ENCODE measurements at regions not wholly inside any gene's neighbourhood (a gene's known extent, or its start where the extent isn't known, plus 50 kb on each side); places are given as distances from the start of the nearest gene placed in this dataset.

- TF ChIP-seq, protein P1, sequence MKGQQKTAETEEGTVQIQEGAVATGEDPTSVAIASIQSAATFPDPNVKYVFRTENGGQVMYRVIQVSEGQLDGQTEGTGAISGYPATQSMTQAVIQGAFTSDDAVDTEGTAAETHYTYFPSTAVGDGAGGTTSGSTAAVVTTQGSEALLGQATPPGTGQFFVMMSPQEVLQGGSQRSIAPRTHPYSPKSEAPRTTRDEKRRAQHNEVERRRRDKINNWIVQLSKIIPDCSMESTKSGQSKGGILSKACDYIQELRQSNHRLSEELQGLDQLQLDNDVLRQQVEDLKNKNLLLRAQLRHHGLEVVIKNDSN (CRISPR knock-in tag; IDR thresholded peaks at IDR 0.05) = no peak
- TF ChIP-seq, protein P2, sequence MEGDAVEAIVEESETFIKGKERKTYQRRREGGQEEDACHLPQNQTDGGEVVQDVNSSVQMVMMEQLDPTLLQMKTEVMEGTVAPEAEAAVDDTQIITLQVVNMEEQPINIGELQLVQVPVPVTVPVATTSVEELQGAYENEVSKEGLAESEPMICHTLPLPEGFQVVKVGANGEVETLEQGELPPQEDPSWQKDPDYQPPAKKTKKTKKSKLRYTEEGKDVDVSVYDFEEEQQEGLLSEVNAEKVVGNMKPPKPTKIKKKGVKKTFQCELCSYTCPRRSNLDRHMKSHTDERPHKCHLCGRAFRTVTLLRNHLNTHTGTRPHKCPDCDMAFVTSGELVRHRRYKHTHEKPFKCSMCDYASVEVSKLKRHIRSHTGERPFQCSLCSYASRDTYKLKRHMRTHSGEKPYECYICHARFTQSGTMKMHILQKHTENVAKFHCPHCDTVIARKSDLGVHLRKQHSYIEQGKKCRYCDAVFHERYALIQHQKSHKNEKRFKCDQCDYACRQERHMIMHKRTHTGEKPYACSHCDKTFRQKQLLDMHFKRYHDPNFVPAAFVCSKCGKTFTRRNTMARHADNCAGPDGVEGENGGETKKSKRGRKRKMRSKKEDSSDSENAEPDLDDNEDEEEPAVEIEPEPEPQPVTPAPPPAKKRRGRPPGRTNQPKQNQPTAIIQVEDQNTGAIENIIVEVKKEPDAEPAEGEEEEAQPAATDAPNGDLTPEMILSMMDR (IDR thresholded peaks at IDR 0.05) = no peak
- TF ChIP-seq TEAD1 (CRISPR knock-in tag; IDR thresholded peaks at IDR 0.05) = no peak
- TF ChIP-seq IRF2 (CRISPR knock-in tag; IDR thresholded peaks at IDR 0.05; ENCODE audit: borderline replicate concordance, low read depth) = no peak
- TF ChIP-seq USF2 (CRISPR knock-in tag; IDR thresholded peaks at IDR 0.05) = no peak
- no peak for TF ChIP-seq ZNF396 (CRISPR knock-in tag; IDR thresholded peaks at IDR 0.05; ENCODE audit: borderline replicate concordance)
- no peak for TF ChIP-seq ETV6 (CRISPR knock-in tag; IDR thresholded peaks at IDR 0.05)
- TF ChIP-seq ATF3 (CRISPR knock-in tag; conservative IDR thresholded peaks at IDR 0.05) = no peak
- no peak for TF ChIP-seq NR3C1 (CRISPR knock-in tag; conservative IDR thresholded peaks at IDR 0.05; ENCODE audit: low read depth)
Measured at GRCh38 chr19:28494461-28494860, 718.5 kb downstream of the UQCRFS1 start.

Measured in WTC11 (cell line).